WI38 (cell line): ENCODE measurements at regions not wholly inside any gene's neighbourhood (a gene's known extent, or its start where the extent isn't known, plus 50 kb on each side); places are given as distances from the start of the nearest gene placed in this dataset.

ENCODE experiments used
- H3K4me3 ChIP-seq: 2 replicates; pipeline ENCODE4 v1.5.1; 2011; ENCODE audit warnings: low read depth, mild to moderate bottlenecking, control low read depth, low read length
- TF ChIP-seq, protein P1 (sequence below): IDR thresholded peaks from 2 replicates; pipeline ENCODE4 v1.5.1; 2012; ENCODE audit warnings: low read depth, mild to moderate bottlenecking, control low read depth, low read length

DNA sequence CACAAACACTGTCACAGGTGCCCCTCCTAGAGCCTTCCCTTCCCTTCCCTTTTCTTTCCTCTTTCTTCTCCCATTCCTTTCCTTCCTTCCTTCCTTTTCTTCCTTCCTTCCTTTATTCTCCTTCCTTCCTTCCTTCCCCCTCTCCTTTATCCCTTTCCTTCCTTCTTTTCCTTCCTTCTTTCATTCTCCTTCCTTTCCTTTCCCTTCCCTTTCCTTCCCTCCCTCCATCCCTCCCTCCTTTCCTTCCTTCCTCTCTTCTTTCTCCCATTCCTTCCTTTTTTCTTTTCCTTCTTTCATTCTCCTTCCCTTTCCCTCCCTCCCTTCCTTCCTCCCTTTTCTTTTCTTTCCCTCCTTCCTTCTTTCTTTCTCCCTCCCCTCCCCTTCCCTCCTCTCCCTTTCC lies 170.0 kb downstream of the ENGASE start:
- TF ChIP-seq, protein P1, sequence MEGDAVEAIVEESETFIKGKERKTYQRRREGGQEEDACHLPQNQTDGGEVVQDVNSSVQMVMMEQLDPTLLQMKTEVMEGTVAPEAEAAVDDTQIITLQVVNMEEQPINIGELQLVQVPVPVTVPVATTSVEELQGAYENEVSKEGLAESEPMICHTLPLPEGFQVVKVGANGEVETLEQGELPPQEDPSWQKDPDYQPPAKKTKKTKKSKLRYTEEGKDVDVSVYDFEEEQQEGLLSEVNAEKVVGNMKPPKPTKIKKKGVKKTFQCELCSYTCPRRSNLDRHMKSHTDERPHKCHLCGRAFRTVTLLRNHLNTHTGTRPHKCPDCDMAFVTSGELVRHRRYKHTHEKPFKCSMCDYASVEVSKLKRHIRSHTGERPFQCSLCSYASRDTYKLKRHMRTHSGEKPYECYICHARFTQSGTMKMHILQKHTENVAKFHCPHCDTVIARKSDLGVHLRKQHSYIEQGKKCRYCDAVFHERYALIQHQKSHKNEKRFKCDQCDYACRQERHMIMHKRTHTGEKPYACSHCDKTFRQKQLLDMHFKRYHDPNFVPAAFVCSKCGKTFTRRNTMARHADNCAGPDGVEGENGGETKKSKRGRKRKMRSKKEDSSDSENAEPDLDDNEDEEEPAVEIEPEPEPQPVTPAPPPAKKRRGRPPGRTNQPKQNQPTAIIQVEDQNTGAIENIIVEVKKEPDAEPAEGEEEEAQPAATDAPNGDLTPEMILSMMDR, result no peak

DNA sequence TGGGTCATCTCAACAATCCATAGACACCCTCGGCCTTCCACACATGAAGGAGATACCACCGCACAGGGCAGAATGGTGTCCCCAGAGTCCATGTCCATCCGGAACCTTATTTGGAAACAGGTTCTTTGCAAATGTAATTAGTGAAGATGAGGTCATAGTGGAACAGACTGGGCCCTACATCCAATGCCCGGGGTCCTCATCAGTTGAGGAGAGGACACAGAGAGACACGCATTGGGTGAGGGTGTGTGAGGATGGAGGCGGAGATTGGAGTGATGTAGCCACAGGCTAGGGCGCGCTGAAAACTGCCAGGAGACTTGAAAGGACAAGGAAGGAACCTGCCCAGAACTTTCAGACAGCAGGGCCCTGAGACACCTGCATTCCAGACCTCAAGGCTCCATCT lies 169.4 kb downstream of the ENGASE start:
- TF ChIP-seq, protein P1, result no peak
- H3K4me3 ChIP-seq, result no peak overlapping the region

More for the DNA sequence above, 170.0 kb downstream of the ENGASE start:
- no peak overlapping the region for H3K4me3 ChIP-seq

DNA sequence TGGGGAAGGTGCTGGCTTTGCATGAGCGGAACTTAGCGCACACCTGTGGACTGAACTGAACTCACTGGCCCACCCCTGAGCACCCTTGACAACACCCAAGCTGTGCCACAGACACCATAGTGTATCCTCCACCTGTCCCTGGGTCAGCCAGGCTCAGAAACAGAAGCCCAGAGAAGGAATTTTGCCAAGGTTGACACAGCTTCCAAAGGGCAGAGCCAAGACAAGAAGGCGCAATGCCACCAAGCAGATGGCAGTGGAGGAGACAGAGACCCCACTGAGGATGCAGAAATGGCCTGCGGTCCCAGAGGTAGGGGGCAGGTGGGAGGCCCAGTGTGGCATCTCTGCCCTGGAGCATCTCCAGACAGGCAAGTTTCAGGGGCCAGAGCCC lies 169.0 kb downstream of the ENGASE start:
- TF ChIP-seq, protein P1, result no peak
- no peak overlapping the region for H3K4me3 ChIP-seq

DNA sequence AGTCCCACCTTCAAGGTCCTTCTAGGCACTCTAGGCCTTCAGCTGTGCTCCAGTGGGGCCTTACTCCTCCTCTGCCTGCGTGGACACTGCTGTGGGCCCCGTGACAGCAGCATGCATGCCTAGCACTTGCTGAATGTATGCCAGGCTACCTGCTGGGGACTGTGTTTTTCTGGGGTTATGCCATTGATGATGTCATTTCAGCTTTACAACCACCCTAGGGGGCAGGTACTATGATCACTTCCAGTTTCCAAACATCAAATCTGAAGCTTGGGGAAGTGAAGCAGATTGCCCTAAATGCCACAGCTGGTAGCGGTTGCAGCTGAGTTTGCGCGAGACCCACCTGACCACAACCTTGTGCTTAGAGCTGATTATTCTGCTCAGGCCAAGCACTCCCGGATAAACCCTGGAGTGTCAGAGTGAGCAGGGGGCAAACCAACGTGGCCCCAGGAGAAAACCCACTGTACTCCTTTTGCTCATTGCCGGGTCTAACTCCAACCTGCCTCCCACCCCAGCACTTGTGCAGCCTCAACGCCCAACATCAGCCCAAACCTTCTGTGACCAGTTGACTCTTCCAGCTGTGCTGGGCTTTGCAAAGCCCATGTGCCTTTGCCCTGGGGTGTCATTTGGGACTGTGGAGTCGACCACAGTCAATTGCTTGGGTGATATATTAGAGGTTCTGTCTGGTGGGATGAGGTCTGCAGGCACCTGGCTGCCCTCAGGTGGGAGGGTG lies 168.4 kb downstream of the ENGASE start:
- no peak overlapping the region for H3K4me3 ChIP-seq

DNA sequence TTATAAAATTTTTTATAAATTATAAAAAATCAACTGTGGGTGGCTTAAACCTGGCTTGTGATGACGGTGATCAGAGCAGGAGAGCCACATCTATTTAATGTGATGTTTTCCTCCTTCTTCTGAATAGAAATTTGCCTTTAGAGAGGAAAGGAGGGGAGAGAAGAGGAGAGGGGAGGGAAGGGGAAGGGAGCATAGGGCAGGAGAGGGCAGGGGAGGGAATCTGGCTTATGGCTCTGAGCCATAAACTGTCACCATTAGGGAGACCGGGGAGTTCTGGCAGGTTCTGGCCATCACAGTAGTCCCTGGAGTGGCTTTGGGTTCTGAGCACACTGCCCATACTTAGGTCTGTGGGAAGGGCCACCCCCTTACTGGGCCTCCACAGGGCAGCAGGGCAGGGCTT lies 167.8 kb downstream of the ENGASE start:
- TF ChIP-seq, protein P1, result no peak
- no peak overlapping the region for H3K4me3 ChIP-seq

More for the DNA sequence above, 168.4 kb downstream of the ENGASE start:
- TF ChIP-seq, protein P1, result no peak

DNA sequence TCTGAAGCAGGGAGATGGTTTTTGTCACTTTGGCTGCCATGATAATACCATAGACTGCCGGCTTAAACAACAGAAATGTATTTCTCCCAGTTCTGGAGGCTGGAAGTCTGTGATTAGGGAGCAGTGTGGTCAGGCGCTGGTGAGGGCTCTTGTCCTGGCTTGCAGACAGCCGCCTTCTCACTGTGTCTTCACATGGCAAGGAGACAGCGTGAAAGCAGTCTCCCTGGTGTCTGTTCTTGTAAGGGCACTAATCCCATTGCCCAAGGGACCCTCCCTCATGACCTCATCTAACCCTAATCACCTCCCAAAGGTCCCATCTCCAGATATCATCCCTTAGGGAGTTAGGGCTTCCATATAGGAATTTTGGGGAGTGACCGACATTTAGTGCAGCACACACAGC lies 167.0 kb downstream of the ENGASE start:
- TF ChIP-seq, protein P1, result no peak
- no peak overlapping the region for H3K4me3 ChIP-seq

DNA sequence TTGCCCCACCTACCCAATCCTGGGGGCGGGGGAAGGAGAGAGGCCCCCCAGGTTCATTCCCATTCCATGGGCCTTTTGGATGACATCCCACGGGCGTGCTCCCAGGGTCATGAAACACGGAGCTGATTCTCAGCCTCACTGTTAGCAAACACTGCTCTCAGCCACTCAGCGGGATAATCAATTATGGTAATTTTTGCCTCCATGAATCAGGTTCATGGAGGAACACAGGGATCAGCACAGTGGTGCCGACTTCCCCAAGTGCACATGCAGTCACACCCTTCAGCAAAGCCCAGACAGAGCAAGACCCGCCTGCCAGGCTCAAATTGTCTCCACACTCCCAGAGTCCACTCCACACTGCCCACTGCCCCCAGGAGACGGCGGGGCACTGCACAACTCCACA lies 164.6 kb downstream of the ENGASE start:
- H3K4me3 ChIP-seq, result no peak overlapping the region
- TF ChIP-seq, protein P1, result no peak
